HG03521 (cell line): ENCODE measurements at regions not wholly inside any gene's neighbourhood (a gene's known extent, or its start where the extent isn't known, plus 50 kb on each side); places are given as distances from the start of the nearest gene placed in this dataset.

Experiments
- ATAC-seq: cut with Tn5 transposase; IDR thresholded peaks from one replicate; pipeline ENCODE4 v1.9.1; 2021; ENCODE audit warnings: mild to moderate bottlenecking, moderate library complexity; ENCODE audit not compliant: unreplicated experiment

DNA sequence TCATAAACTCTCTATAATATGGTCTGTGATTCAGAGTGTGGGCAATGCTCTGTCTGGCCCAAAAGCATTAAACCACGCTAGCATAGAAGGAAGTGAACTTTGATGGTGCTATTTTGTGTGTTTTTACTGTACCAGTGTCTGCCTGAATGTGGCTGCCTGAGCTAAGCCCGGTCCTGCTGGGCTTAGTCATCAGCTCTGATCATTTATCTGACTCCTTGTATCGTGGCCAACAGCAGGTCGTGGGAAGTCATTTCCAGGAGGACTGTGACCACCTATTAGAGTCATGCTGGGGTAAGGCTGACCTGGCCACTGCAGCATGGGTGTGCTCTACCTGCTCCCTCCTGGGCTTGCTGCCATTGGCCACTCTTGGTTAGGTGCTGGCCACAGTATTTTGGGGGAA lies 239.1 kb upstream of the CEP162 start:
- no peak for ATAC-seq

DNA sequence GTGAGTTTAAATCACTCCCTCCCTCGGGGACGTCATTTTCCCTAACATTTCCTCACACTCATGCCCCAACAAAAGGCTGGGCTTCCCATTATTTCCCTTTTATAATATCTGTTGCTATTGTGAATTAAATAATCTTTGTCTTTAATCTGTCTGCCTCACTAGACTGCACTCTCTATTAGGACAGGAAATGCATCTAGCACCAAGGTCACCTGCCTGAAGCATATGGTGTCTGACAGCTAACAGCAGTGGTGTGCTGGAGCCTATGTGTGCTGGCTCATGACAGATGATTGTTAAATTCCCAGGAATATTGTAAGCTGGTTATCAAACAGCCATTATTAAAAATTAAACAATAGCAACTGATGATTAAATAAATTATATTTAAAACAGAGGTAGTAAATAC lies 237.0 kb upstream of the CEP162 start:
- no peak for ATAC-seq

DNA sequence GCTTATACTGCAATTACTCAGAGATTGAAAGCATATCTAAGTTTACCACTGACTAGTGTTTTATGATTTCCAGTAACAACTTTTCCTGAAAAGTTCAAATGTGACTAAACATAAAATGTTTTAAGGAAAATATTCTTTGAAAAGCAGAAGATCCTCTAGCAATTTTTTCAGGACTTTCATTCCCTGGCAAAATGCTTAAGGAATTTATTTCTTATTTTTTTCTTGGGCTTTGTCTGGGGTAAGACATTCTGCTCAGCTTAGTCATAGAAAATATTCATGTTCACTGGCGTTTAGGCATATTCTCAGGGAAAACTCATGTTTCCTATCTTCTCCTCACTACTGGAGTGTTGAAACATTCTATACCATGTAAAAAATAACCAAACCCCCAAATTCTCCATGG lies 235.3 kb upstream of the CEP162 start:
- ATAC-seq = no peak

DNA sequence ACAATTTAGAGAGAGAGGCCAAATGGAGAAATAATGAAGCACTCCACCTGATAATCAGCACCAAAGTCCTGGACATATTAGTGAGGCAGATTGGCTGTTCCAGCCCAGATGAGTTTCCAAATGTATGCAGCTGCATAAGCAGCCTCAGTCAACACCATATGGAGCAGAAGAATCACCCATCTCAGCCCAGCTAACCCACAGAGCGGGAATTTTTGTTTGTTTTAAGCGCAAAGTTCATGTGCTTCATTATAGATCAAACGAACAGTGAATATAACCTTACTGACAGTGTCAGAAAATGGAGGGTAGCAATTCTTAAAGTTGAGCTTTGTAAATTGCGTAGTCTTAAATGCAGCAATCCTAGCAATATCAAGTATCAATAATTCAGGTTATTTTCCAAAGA lies 234.0 kb upstream of the CEP162 start:
- no peak for ATAC-seq

DNA sequence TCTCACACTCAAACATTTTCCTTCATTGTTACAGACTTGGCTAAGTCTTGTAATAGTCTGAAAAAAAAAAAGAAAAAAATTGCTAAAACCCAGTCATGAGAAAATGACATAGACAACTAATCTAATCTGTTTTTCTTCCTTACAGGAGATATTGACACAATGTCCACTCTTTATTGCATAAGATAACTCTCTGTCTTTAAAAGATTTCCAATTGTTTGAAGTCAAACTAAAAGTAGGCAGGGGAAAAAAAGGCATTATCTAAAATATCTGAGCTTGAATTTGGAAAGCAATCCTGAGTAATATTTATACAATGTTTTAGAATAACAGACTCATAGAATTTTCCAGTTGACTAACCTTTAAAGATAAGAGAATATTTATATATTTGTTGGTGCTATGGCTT lies 233.0 kb upstream of the CEP162 start:
- ATAC-seq = no peak

DNA sequence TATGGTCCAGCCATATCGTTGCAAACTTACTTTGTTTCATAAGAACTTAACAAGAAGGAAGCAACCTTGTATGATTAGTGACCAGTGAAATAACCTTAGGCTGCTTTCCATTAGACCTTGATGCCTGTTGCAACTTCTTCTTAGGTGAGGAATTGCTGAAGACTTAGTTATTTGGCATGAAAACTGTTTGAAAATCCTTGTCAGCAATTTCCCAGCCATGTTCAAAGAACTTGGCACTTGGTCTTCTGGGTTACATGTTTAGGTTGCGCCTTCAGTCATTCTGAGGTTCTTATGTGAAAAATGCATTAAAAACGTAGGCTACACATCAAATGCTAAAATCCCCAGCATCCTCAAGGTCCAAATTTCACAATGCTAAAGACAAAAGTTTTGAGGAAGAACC lies 232.0 kb upstream of the CEP162 start:
- no peak for ATAC-seq

DNA sequence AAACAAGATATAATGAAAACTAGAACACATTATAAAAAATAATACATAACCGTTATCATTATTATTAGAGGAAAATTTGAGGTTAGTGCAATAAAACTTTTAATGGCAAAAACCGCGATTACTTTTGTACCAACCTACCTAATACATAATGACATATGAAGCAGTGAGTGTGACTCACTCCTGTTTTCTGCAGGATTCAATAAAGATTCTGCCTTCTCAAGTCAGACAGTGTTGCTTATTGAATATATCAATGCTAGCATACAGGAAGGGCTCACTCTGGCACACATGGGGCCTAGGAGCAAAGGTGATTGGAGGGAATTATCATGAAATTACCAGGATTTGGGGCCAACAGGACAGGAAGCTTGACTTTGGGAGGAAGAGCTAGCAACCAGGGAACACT lies 230.8 kb upstream of the CEP162 start:
- no peak for ATAC-seq

DNA sequence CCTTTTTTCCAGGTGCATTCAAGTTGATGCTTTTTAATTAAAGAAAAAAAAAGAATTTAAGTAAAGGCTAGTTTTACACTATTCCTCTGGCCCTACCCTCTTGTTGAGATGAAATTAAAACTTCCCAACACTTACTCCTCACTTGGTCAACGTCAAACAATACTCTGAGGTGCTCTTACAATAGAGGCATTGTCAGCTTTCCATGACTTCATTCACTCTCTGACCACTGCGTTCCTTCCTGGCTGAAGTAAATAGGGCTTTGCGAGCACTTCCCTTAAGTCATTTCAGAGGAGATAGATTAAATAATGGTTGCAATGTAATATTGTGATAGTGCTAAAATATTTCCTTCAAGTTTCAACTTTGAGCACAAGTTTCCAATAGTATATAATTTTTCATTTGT lies 229.8 kb upstream of the CEP162 start:
- ATAC-seq = no peak

DNA sequence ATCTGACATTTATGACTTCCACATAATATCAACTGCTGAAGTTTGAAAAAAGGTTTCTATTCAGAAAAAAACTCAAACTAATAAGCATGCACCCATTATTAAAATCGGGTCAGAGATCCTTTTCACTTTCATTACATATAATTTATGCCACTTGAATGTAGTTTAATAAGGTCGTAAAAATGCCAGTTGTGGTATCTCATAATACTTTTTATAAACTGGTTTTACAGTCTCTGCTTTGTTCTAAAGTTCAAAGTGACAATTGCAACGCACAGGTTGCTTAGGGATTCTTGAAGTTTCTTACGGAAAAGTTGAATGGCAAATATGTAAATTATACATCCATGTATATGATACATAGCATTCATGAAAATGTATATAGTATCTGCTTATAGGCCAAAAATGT lies 229.4 kb upstream of the CEP162 start:
- ATAC-seq = no peak

DNA sequence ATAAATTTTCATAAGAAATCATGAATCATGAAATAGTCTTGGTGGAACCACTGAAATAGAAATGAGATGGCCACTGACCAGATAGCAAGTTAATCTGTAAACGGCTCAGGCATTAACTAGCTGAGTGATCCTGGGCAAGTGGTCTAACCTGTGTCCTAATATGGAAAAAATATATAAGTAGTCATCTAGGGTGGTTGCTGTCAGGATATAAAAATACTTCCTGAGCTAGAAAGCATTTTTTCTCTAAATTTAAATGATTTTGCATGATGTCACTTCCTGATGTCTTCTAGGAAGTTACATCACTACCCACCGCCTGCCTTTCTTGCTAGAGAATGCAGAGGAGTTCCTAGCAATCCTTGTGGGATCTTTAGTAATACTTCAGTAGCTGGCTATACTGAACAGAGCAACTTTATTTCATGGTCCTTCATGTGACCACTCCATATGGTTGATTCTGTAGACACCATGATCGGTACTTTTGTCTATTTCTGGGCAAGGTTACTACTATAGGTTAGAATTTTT lies 228.1 kb upstream of the CEP162 start:
- no peak for ATAC-seq

DNA sequence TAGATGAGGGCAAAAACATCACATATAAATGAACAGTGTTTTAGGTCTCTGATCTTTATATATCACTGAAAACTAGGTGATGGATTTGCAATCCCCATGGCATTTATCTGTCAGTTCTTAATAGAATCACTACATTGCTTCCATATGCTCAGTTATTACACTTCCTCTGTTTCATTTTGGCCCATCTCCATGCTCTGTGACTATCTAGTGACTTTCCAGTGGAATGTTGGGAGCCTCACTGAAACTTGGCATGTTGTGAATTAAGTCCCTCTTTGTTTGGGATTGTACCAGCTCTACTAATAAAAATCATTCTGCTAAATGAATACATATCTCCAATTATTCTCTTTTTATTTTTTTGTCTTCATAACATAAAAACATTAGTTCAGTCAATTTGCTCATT lies 226.1 kb upstream of the CEP162 start:
- ATAC-seq = no peak

DNA sequence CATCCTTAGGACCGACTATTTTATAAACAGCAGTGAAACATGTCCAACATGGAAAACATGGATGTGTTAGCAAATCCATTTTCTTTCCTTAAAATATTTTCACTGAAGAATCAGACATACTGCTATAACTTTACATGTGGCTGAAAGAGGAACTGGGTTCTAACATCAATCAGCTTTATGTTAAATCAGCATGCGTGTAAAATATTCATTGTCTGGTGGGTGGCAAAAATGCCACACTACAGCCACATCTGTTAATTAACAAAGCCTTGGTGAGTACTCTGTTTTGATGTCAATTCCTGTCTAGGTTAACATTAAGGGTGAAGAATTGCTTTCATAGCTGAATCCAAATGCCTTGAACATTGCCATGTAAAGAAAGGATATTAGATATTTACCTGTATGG lies 222.6 kb upstream of the CEP162 start:
- no peak for ATAC-seq

DNA sequence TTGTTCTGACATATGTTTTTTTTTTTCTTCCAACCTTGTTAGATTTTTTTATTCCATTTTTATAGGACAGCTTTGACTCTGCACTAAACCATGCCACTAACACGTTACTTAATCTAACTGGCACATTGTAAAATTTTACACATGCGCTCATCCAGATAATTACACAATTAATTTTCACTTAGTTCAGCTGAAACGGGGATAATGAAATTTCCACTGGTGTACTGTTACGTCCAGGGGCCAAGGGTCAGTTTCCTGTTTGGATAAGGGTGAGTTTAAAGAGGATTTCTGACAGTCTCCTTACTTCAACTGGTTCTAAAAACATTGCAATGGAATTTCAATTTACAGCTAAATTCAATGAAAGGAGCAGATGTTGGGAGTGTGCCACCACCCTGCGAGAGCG lies 221.8 kb upstream of the CEP162 start:
- no peak for ATAC-seq

DNA sequence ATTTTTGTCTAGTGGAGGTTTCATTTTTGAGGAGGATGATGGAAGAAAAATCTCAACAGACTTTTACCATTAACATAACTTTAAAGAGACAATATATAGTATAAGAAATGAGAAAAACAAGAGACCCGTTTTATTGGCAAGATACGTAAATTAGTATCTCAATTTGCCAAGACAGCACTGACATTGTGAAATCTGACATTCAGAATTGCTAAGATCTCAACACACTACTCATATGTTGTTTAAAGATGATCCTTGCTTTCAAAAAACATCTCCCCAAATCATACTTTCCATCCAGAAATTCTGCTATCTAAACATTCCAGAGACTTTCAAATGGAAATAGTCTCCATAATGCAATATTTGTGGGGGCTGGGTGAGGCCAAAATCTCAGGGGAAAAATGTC lies 220.9 kb upstream of the CEP162 start:
- no peak for ATAC-seq

DNA sequence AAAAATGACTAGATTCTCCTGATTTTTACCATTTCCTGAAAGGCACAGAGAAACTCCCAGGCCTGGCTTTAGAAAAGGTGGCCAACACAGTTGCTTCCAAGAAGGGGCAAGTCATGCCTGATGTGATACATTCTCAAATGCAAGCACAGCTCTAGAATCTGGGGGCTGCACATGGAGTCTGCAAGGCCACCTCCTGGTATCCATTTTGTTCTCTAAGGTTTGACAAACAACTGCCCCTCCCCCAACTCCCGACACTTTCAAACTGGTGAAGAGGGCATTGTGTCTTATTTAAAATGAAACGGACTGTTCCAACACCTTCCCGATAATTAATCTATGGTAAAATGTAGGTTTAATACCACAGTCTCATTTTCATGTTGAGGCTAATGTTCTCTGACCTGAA lies 220.2 kb upstream of the CEP162 start:
- ATAC-seq = no peak

DNA sequence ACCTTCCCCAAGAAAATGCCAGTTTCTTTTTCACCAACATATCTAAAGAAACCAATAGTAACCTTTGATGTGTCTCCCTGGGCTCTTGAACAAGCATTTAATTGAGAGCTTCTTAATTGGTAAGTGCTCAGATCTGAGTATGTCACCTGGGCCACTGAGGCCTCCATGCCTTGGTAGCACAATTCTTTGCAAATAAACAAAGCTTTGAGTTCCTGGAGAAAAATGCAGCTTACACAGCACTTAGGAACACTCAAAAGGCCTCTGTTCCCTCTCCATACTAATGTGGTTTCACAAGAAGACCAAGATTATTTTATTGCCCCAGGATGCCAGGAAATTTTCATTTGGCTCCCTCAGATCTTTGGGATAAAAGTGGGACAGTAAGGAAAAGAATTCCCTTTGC lies 217.6 kb upstream of the CEP162 start:
- no peak for ATAC-seq

DNA sequence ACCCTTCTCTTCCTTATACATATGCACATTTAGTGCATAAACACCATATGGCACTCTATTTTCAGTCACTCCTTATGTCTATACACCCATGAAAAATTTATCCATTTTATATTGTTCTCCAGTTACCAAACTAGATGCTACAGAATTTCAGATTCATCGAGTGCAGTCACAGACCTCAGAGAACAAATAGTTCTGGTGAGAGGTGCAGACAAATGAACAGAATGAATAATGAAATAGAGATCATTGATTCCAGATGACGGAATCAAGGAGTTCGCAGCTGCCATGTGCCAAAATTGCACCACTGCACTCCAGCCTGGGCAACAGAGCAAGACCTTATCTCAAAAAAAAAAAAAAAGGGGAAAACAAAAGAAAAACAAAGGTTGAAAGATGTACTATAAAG lies 214.8 kb upstream of the CEP162 start:
- no peak for ATAC-seq

DNA sequence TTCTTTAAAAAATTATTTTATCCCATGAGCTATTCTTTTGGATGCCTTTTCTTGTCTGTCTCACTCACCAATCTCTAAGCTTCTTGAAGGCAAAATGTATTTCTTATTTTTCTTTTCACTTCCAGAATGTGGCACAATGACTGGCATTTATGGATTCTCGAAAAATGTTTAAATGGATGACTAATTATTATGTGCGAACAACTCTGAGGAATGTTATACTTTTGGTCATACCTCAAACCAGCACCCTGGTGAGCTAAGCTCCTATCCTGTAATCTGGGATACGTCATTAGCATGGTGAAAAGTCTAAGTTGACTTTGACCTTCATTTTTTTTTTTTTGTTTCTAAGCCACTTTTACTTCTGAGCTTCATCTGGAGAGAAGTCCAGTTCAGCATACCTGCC lies 214.0 kb upstream of the CEP162 start:
- no peak for ATAC-seq

DNA sequence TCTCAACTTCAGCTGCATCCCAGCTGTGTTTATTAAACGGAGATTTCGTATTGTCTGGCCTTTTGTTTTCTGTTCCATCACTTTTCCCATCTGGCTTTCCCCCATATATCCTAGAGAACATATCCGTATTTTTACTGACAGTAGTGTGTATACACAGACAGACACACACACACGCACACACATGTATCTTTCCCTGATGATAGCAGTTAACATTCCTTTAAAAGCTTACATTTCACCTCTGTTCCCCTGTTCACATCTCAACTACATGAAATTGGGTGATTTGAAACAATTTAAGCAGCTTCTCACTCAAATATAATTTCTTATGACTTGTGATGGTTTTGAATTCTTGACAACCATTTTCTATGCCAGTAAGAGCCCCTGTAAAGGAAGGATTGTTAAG lies 207.1 kb upstream of the CEP162 start:
- no peak for ATAC-seq

DNA sequence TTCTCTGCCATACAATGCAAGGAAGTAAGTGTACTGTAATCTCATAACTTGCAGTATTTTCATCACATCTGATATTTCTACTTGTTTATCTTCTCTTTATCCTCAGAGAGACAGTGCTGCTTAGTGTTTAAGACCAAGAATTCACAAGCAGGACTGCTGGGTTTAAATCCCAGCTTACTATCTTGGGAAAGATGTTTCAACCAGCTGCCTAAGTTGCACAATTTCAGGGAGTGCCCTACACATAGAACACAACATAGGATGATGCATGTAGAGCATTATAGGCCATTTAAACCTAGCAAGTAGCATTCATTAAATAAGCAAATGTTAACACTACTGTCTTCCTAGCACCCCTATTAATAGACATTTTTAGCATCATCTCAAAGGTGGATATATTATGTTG lies 205.2 kb upstream of the CEP162 start:
- no peak for ATAC-seq

DNA sequence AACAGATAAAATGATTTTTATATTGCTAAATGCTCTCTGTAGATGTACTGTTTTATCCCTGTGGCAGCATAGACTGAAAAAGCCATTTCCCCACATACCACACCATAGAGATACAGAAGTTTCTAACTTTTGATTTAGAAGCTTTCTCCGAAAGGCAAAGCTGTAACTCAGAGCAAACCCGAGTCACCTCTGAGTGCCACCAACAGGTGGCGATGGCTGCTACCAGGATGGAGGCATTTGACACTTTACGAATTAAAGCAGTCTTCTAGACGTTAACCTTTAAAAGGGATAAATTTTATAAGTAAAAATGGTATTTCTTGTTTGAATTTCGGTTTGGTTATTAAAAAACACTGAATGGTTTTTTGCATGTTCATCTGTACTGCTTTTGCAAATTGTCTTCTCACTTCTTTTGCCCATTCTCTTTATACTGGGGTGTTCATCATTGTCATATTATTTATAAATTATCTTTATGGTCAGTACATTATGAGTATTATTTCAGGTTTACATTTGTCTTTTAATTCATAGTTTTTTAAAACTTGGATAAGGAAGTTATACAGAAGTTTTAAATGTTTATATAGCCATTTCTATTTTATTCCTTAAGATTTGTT lies 201.0 kb upstream of the CEP162 start:
- peak; percentile 77 for ATAC-seq

DNA sequence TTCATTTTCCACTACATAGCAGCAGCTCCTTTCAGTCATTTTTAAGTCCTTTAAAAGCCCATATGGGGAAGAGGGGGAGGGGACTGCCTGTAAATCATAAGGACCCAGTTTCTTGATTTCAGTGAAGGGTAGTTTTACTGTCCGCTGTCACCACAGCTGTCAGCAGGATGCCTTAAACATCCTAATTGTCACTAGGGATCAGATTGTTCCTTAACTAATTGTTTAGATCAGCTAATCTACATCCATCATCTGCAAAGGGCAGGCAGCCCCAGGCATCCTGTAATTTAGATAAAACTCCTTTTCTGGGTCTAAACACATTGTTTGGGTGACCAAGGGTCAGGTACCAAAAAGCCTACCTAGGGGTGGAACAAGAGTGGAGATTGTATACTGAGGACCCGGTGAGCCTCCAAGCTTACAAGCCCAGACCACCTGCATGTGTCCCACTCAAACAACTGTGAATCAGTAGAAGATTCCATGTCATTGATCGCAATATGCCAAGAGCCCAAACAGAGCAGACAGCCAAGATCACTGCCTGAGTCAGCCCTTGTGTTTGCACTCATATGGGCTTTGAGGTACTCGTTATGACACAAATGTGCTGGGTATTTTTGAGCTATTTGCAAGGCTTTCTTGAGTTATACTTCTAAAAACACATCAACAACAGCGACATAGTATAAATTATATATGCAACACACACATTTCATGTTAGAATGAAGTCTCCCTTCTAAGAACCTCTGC lies 198.7 kb upstream of the CEP162 start:
- ATAC-seq = no peak

DNA sequence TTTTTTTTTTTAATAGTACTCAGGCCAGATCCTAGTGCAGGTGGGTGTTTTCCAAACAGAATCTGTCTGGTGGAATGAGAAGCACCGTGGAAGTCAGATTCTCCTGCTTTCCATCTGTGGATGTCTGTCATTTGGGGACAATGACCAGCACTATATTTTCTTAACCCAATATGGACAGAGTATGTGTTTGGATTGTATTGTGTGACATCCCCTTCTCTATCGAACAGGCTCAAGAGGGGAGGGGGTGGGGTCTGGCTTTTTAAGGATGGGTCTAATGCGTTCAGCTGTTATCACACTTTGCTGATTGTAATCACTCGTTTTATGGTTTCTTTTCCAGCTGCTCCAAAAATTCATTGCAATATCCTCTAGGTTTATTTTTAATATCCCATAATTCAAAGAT lies 197.5 kb upstream of the CEP162 start:
- ATAC-seq = no peak
